Neural progenitor cell (in vitro differentiated cells): ENCODE measurements at regions not wholly inside any gene's neighbourhood (a gene's known extent, or its start where the extent isn't known, plus 50 kb on each side); places are given as distances from the start of the nearest gene placed in this dataset.

ENCODE experiments used
- DNase-seq: peaks from one replicate; pipeline ENCODE4 v3.0.0-alpha.2; 2016; ENCODE audit warnings: low spot score
- H2AFZ ChIP-seq: fragments of 200-600 bp; sonication (generic); replicated peaks from 2 replicates; pipeline ENCODE4 v1.6.1; 2016; ENCODE audit warnings: antibody characterized with exemption
- H3F3A ChIP-seq: fragments of 200-600 bp; sonication (generic); 2 replicates; pipeline ENCODE4 v1.6.1; 2016; ENCODE audit warnings: antibody characterized with exemption, low read depth
- H3K27ac ChIP-seq: fragments of 200-600 bp; sonication (generic); 2 replicates; pipeline ENCODE4 v1.5.1; 2016; ENCODE audit warnings: mild to moderate bottlenecking
- H3K27me3 ChIP-seq: fragments of 200-600 bp; sonication (generic); 2 replicates; pipeline ENCODE4 v1.6.1; 2016; ENCODE audit warnings: mild to moderate bottlenecking, moderate library complexity
- H3K36me3 ChIP-seq: fragments of 200-600 bp; sonication (generic); 2 replicates; pipeline ENCODE4 v1.5.1; 2016
- H3K4me1 ChIP-seq: fragments of 200-600 bp; sonication (generic); 2 replicates; pipeline ENCODE4 v1.6.1; 2016; ENCODE audit warnings: mixed run types
- H3K4me2 ChIP-seq: fragments of 200-600 bp; sonication (generic); 2 replicates; pipeline ENCODE4 v1.6.1; 2016
- H3K4me3 ChIP-seq: fragments of 200-600 bp; sonication (generic); 2 replicates; pipeline ENCODE4 v1.5.1; 2016
- H3K79me2 ChIP-seq: fragments of 200-600 bp; sonication (generic); 2 replicates; pipeline ENCODE4 v1.6.1; 2016; ENCODE audit warnings: low read depth
- H3K9ac ChIP-seq: fragments of 200-600 bp; sonication (generic); 2 replicates; pipeline ENCODE4 v1.6.1; 2016
- H3K9me3 ChIP-seq: fragments of 200-600 bp; sonication (generic); 2 replicates; pipeline ENCODE4 v1.5.1; 2016; ENCODE audit warnings: low read depth
- H4K20me1 ChIP-seq: fragments of 200-600 bp; sonication (generic); 2 replicates; pipeline ENCODE4 v1.6.1; 2016; ENCODE audit warnings: low read depth
- H3K27ac Mint-ChIP-seq: 3 replicates; pipeline ENCODE4 v1.8.0; 2021; ENCODE audit warnings: mixed read lengths
- H3K27me3 Mint-ChIP-seq: 2 replicates; pipeline ENCODE4 v1.8.0; 2022; ENCODE audit warnings: low read depth, mild to moderate bottlenecking, inconsistent platforms, moderate library complexity, mixed read lengths; ENCODE audit not compliant: insufficient read depth
- H3K36me3 Mint-ChIP-seq: 3 replicates; pipeline ENCODE4 v1.8.0; 2021; ENCODE audit warnings: mixed read lengths
- H3K4me1 Mint-ChIP-seq: 3 replicates; pipeline ENCODE4 v1.8.0; 2021; ENCODE audit warnings: mixed read lengths
- H3K4me3 Mint-ChIP-seq: 3 replicates; pipeline ENCODE4 v1.8.0; 2021; ENCODE audit warnings: mild to moderate bottlenecking, moderate library complexity, mixed read lengths
- H3K9me3 Mint-ChIP-seq: 3 replicates; pipeline ENCODE4 v1.8.0; 2020; ENCODE audit warnings: mixed read lengths
- CTCF ChIP-seq: fragments of 200-600 bp; sonication (generic); IDR thresholded peaks from 2 replicates; pipeline ENCODE4 v1.5.1; 2017; ENCODE audit warnings: antibody characterized with exemption, mild to moderate bottlenecking
- EZH2 ChIP-seq: fragments of 200-600 bp; sonication (generic); IDR thresholded peaks from 2 replicates; pipeline ENCODE4 v1.6.1; 2017; ENCODE audit warnings: antibody characterized with exemption, mild to moderate bottlenecking, moderate library complexity
- EZH2phosphoT487 ChIP-seq: fragments of 200-600 bp; sonication (generic); IDR thresholded peaks from 2 replicates; pipeline ENCODE4 v1.6.1; 2017; ENCODE audit warnings: antibody characterized with exemption

- H3K9me3 Mint-ChIP-seq: no peaks in the 10 kb centered on the region
- H3K27ac ChIP-seq: no peak overlapping the region
- H3K27me3 ChIP-seq: no peaks in the 10 kb centered on the region
- DNase-seq: no peak
- no peak overlapping the region for H2AFZ ChIP-seq
- H3K4me3 Mint-ChIP-seq: no peak overlapping the region
- H3K79me2 ChIP-seq: no peaks in the 10 kb centered on the region
- no peaks in the 10 kb centered on the region for H3K4me1 Mint-ChIP-seq
- H3K27ac Mint-ChIP-seq: no peak overlapping the region
- no peak overlapping the region for H3K4me2 ChIP-seq
- no peaks in the 10 kb centered on the region for H3K36me3 Mint-ChIP-seq
- no peaks in the 10 kb centered on the region for H3K27me3 Mint-ChIP-seq
- no peaks in the 10 kb centered on the region for H3K4me1 ChIP-seq
- no peaks in the 10 kb centered on the region for H3K9me3 ChIP-seq
- no peaks in the 10 kb centered on the region for H3K36me3 ChIP-seq
- H3F3A ChIP-seq: no peaks in the 10 kb centered on the region
- TF ChIP-seq CTCF (no peak), EZH2phosphoT487 (no peak), EZH2 (no peak)
- no peak overlapping the region for H3K4me3 ChIP-seq
- no peaks in the 10 kb centered on the region for H4K20me1 ChIP-seq
- no peak overlapping the region for H3K9ac ChIP-seq
These were observed 118.7 kb upstream of the NXPH2 start for GRCh38 chr2:138898855-138899254.

- DNase-seq: no peak
- no peak overlapping the region for H3K4me2 ChIP-seq
- H3K4me3 Mint-ChIP-seq: no peak overlapping the region
- H3K9me3 ChIP-seq: no peaks in the 10 kb centered on the region
- no peaks in the 10 kb centered on the region for H3K36me3 ChIP-seq
- H2AFZ ChIP-seq: no peak overlapping the region
- no peaks in the 10 kb centered on the region for H3K4me1 Mint-ChIP-seq
- no peak overlapping the region for H3K27ac ChIP-seq
- H3K36me3 Mint-ChIP-seq: no peaks in the 10 kb centered on the region
- no peak overlapping the region for H3K27ac Mint-ChIP-seq
- no peaks in the 10 kb centered on the region for H3K79me2 ChIP-seq
- no peak overlapping the region for H3K9ac ChIP-seq
- H3K4me1 ChIP-seq: no peaks in the 10 kb centered on the region
- TF ChIP-seq EZH2phosphoT487 (no peak), CTCF (no peak), EZH2 (no peak)
- no peaks in the 10 kb centered on the region for H3K27me3 ChIP-seq
- no peaks in the 10 kb centered on the region for H3K9me3 Mint-ChIP-seq
- H4K20me1 ChIP-seq: no peaks in the 10 kb centered on the region
- H3F3A ChIP-seq: no peaks in the 10 kb centered on the region
- no peaks in the 10 kb centered on the region for H3K27me3 Mint-ChIP-seq
- no peak overlapping the region for H3K4me3 ChIP-seq
These were observed 117.1 kb upstream of the NXPH2 start for GRCh38 chr2:138897274-138897673.

GRCh38 chr2:138893746-138894145 is 113.6 kb upstream of the NXPH2 start:
- H3K4me3 Mint-ChIP-seq: no peak overlapping the region
- no peak overlapping the region for H3K4me3 ChIP-seq
- H3K27me3 Mint-ChIP-seq: no peaks in the 10 kb centered on the region
- no peak overlapping the region for H2AFZ ChIP-seq
- no peak for DNase-seq
- no peak overlapping the region for H3K27ac Mint-ChIP-seq
- no peaks in the 10 kb centered on the region for H3K4me1 Mint-ChIP-seq
- H3K9ac ChIP-seq: no peak overlapping the region
- no peak for TF ChIP-seq EZH2phosphoT487
- no peak for TF ChIP-seq CTCF
- no peak for TF ChIP-seq EZH2
- no peaks in the 10 kb centered on the region for H3K36me3 ChIP-seq
- H3K9me3 ChIP-seq: no peaks in the 10 kb centered on the region
- H3K36me3 Mint-ChIP-seq: no peaks in the 10 kb centered on the region
- H3K79me2 ChIP-seq: no peaks in the 10 kb centered on the region
- no peaks in the 10 kb centered on the region for H3K27me3 ChIP-seq
- no peaks in the 10 kb centered on the region for H3F3A ChIP-seq
- no peak overlapping the region for H3K4me2 ChIP-seq
- H3K4me1 ChIP-seq: no peaks in the 10 kb centered on the region
- no peak overlapping the region for H3K27ac ChIP-seq
- H3K9me3 Mint-ChIP-seq: no peaks in the 10 kb centered on the region
- H4K20me1 ChIP-seq: no peaks in the 10 kb centered on the region

GRCh38 chr2:138881126-138881525 is 100.9 kb upstream of the NXPH2 start:
- no peaks in the 10 kb centered on the region for H4K20me1 ChIP-seq
- H3K4me2 ChIP-seq: no peak overlapping the region
- DNase-seq: no peak
- H3K79me2 ChIP-seq: no peaks in the 10 kb centered on the region
- Mint-ChIP-seq H3K27ac (no peak overlapping the region), H3K27me3 (peaks cover 3% of the 10 kb centered on the region), H3K4me3 (no peak overlapping the region), H3K4me1 (no peaks in the 10 kb centered on the region), H3K36me3 (no peaks in the 10 kb centered on the region), H3K9me3 (peaks cover 2% of the 10 kb centered on the region)
- H3K27ac ChIP-seq: no peak overlapping the region
- H3K9ac ChIP-seq: no peak overlapping the region
- no peaks in the 10 kb centered on the region for H3K4me1 ChIP-seq
- TF ChIP-seq EZH2phosphoT487 (no peak), CTCF (no peak), EZH2 (no peak)
- H3K9me3 ChIP-seq: no peaks in the 10 kb centered on the region
- H3K36me3 ChIP-seq: no peaks in the 10 kb centered on the region
- no peak overlapping the region for H3K4me3 ChIP-seq
- H3F3A ChIP-seq: no peaks in the 10 kb centered on the region
- H2AFZ ChIP-seq: no peak overlapping the region
- H3K27me3 ChIP-seq: no peaks in the 10 kb centered on the region
